Stimulated activated naive CD4-positive, alpha-beta T cell treated with Interleukin-2 at 50 U/mL for 16 hours (primary cell): ENCODE measurements at regions not wholly inside any gene's neighbourhood (a gene's known extent, or its start where the extent isn't known, plus 50 kb on each side); places are given as distances from the start of the nearest gene placed in this dataset.
"Not testable (repeated sequence)": the region's sequence is repeated elsewhere in the genome, so short reads cannot be mapped to it uniquely, and the experiment has no call there.

Source experiments
- DNase-seq: peaks from one replicate; lab custom pipeline; 2025; lab: John Stamatoyannopoulos, UW

- DNase-seq: no peak
These were observed 623.5 kb downstream of the EDEM1 start for GRCh38 chr3:5811016-5811415.

GRCh38 chr3:5813521-5813920 is 626.0 kb downstream of the EDEM1 start:
- no peak for DNase-seq

DNA sequence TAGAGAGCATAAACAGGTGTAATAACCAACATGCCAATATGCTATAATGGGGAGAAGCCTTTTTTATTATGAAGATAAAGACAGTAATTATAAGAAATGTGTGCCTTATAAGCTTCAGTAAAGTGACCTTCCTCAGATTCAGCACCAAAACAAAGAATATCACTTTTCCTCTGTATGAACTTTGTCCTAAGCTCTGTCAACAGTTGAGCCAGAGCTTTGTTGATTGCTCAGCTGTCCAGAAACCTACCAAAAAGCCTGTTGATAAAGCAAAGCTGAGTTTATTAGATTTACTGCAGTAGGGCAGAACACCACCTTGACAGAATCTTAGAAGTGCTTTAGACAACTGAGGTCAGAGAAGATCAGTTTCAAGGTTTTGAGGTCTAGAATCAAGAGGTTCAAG is 635.3 kb downstream of the EDEM1 start:
- DNase-seq: no peak

DNA sequence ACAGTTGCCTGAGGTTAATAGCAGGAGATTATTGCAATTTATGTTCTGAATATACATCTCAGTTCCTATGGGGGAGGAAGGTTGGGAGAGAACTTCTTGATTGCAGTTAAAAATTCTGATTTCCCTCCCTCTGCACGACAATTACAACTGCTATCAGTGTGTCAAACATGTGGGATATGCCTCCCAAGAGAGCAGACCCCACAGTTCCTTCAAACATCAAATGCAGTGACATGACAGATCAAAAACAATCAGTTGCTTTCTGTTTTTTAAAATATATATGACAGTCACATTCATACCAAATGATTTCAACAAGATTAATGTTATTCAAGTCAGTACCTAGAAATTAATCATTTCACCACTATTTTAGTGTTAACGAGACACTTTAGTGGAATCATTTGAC is 639.0 kb downstream of the EDEM1 start:
- DNase-seq: no peak

- no peak for DNase-seq
These were observed 640.7 kb downstream of the EDEM1 start for GRCh38 chr3:5828251-5828650.

- no peak for DNase-seq
These were observed 652.5 kb downstream of the EDEM1 start for GRCh38 chr3:5840056-5840455.

DNA sequence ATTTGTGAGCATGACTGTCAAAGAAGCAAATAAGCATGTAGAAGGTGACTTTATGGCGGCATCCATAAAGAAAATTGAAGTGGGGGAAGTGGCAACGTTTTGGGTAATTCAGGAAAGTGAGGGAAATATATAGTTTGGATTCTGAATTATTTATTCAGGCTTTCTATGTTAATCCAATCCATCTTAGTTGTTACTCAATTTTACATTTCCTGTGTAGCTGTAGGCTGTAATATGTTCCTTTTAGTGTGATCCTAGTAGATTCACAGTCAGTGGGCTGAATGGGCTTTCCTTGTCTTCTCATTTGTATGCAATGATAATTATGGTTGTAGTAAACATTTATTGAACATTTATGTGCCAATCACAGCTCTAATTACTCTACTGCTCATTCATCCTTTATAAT is 654.1 kb downstream of the EDEM1 start:
- DNase-seq: no peak

DNA sequence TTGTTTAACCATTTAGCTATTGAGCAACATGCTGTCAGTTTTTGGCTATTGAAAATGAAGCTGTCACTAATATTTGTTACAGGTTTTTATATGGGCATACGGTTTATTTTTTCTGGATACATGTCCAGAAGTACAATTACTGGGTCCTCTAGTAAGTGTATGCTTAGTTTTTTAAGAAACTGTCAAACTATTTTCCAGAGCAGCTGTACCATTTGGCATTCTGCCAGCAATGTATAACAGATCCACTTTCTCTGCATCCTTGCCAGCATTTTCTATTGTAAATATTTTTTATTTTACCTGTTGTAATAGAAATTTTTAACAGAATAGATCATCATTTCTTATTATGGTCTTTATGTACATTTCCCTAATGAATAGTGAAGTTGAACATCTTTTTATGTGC is 658.8 kb downstream of the EDEM1 start:
- no peak for DNase-seq

- no peak for DNase-seq
These were observed 673.6 kb downstream of the EDEM1 start for GRCh38 chr3:5861151-5861550.

DNA sequence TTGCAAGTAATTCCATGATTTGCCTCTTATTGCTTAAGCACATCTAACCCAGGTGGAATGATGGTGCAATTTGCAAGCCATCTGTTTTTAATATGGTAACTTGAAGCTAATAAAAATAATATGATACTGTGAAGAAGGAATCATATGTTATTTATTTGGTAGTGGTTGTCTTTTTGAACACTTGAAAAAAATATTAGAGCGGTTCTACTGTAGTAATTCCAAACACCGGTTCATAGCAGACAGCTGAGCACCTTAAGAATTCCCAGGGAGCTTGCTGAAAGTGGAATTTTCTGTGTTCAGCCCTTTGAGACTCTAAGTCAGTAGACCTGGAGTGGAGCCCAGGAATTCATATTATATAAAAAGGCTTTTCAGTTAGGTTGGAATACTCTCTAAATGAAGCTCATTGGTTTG is 687.4 kb downstream of the EDEM1 start:
- DNase-seq: no peak

- DNase-seq: no peak
These were observed 701.3 kb downstream of the EDEM1 start for GRCh38 chr3:5888851-5889250.

- DNase-seq: no peak
These were observed 701.9 kb downstream of the EDEM1 start for GRCh38 chr3:5889374-5889773.

DNA sequence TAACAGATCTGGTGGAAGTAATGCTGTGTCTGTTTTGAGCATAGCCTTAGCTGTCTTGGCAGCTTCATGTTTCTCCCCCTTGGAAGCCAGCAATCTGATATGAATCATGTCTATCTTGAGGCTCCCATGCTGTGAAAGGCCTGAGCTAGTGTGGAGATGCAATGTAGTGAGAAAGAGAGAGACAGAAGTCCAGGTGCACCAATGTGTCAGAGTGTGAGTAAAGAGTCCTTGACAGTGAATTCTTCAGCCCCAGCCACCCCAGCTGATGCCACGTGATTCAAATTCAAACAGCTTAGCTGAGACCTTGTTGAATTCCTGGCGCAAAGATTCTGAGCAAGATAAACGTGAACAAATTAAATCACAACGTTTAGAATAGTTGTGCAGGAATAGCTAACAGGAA is 704.2 kb downstream of the EDEM1 start:
- no peak for DNase-seq

GRCh38 chr3:5898106-5898505 is 710.6 kb downstream of the EDEM1 start:
- DNase-seq: no peak

- no peak for DNase-seq
These were observed 711.7 kb downstream of the EDEM1 start for GRCh38 chr3:5899014-5899761.

- DNase-seq: no peak
These were observed 730.4 kb downstream of the EDEM1 start for GRCh38 chr3:5917932-5918331.

DNA sequence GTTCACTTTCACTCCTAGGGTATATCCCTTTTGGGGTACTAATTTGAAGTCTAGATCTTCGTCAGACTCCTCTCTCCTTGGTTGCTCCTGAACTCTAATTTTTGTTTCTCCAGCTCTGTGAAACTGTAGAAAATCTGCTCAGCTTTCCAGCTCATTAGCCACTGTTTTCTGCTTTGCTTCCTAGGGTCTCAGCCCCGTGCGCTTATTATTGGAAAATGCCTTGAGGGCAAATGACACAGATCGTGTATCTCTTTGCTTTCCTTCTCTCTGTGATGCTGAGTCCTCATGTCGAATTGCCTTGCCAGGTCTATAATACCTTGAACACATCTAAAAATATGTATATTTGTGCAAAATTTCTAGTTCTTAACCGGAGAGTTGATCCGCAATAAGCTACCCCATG is 731.1 kb downstream of the EDEM1 start:
- DNase-seq: no peak

- DNase-seq: no peak
These were observed 741.5 kb downstream of the EDEM1 start for GRCh38 chr3:5929027-5929426.

DNA sequence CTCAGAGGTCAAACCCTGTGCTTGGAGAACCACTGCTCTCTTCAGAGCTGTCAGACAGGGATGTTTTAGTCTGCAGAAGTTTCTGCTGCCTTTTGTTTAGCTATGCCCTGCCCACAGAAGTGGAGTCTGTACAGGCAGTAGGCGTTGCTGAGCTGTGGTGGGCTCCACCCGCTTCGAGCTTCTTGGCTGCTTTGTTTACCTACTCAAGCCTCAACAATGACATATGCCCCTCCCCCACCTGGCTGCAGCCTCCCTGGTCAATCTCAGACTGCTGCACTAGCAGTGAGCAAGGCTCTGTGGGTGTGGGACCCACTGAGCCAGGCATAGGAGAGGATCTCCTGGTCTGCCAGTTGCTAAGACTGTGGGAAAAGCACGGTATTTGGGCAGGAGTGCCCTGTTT is 756.6 kb downstream of the EDEM1 start:
- not testable (repeated sequence) for DNase-seq

GRCh38 chr3:5948084-5948483 is 760.6 kb downstream of the EDEM1 start:
- no peak for DNase-seq

- no peak for DNase-seq
These were observed 763.5 kb downstream of the EDEM1 start for GRCh38 chr3:5951026-5951425.

DNA sequence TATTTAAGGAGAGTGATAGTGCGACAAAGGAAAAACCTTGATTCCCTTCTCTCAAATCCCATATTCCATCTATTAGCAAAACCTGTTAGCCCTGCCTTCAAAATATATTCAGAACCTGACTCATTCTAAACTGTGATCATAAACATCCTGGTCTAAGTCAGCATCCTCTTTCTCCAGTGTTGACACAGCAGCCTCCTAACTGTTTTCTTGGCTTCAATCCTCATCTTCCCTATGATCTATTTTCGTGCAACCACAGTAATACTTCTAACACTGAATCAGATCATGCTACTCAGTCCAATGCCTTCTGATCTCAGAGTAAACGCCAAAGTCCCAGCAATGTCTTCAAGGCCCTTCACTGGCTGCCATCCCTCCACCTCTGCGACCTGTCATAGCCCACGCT is 785.1 kb downstream of the EDEM1 start:
- no peak for DNase-seq

- DNase-seq: no peak
These were observed 787.3 kb downstream of the EDEM1 start for GRCh38 chr3:5974630-5975322.

DNA sequence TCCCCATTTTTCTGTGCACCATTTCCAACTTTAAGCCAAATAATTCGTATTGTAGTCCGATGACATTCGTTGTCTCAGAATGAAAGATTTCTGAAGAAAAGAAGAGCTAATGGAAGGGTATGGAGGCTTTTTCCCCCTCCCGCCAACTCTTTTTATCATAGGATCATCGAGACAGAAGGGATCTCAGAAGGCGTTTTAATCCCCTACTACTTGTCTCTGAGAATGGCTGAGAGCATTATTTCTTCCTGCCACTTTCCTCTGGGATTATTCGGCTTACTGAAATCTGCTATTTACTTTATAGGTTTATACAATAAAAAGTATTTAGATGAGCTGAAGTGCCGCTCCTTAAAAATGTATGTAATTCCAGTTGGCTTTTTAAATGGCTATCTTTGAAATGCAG is 789.8 kb downstream of the EDEM1 start:
- no peak for DNase-seq
